ENCODE measurements at regions not wholly inside any gene's neighbourhood (a gene's known extent, or its start where the extent isn't known, plus 50 kb on each side); places are given as distances from the start of the nearest gene placed in this dataset.

GRCh38 chr2:12618576-12618975, 98.2 kb upstream of the TRIB2 start:
- TF ChIP-seq, protein P1, sequence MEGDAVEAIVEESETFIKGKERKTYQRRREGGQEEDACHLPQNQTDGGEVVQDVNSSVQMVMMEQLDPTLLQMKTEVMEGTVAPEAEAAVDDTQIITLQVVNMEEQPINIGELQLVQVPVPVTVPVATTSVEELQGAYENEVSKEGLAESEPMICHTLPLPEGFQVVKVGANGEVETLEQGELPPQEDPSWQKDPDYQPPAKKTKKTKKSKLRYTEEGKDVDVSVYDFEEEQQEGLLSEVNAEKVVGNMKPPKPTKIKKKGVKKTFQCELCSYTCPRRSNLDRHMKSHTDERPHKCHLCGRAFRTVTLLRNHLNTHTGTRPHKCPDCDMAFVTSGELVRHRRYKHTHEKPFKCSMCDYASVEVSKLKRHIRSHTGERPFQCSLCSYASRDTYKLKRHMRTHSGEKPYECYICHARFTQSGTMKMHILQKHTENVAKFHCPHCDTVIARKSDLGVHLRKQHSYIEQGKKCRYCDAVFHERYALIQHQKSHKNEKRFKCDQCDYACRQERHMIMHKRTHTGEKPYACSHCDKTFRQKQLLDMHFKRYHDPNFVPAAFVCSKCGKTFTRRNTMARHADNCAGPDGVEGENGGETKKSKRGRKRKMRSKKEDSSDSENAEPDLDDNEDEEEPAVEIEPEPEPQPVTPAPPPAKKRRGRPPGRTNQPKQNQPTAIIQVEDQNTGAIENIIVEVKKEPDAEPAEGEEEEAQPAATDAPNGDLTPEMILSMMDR (IDR thresholded peaks at IDR 0.05; ENCODE audit: poor library complexity, severe bottlenecking): no peak
- ATAC-seq (ENCODE audit: low read depth): no peak
- no peaks in the 10 kb centered on the region for H3K4me1 ChIP-seq (ENCODE audit: insufficient read depth, poor library complexity, severe bottlenecking)
- no peak overlapping the region for H3K27ac ChIP-seq (ENCODE audit: poor library complexity, severe bottlenecking)
- no peaks in the 10 kb centered on the region for H3K9me3 ChIP-seq (ENCODE audit: severe bottlenecking)
- no peaks in the 10 kb centered on the region for H3K27me3 ChIP-seq (ENCODE audit: insufficient read depth, poor library complexity, severe bottlenecking)
- H3K36me3 ChIP-seq (ENCODE audit: low read depth): no peaks in the 10 kb centered on the region
- DNase-seq (ENCODE audit: low spot score): no peak
- no peak overlapping the region for H3K4me3 ChIP-seq (ENCODE audit: severe bottlenecking)

DNA sequence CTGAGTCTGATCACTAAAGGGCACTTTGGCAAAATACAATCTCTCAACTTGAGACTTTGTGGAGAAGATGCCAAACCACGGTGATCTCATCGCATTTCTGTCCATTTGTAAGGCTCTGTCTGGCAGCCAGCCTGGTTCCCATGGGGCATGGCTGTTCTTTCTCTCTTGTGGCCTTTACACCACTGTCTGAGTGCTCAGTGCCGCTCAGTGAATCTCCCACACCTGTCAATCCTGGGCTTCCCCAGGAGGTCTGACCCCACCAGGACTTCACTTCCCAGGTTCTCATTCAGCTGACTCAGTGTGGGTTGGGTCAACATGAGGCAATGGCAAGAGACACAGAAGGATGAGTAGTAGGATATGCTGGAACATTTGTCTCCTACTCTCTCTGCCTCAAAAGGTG, 96.8 kb upstream of the TRIB2 start:
- no peak overlapping the region for H3K4me3 ChIP-seq (ENCODE audit: severe bottlenecking)
- TF ChIP-seq, protein P1 (IDR thresholded peaks at IDR 0.05; ENCODE audit: poor library complexity, severe bottlenecking): no peak
- DNase-seq (ENCODE audit: low spot score) (no peak), ATAC-seq (ENCODE audit: low read depth) (peak; percentile 74)
- no peaks in the 10 kb centered on the region for H3K36me3 ChIP-seq (ENCODE audit: low read depth)
- no peaks in the 10 kb centered on the region for H3K9me3 ChIP-seq (ENCODE audit: severe bottlenecking)
- no peaks in the 10 kb centered on the region for H3K27me3 ChIP-seq (ENCODE audit: insufficient read depth, poor library complexity, severe bottlenecking)
- no peak overlapping the region for H3K27ac ChIP-seq (ENCODE audit: poor library complexity, severe bottlenecking)
- H3K4me1 ChIP-seq (ENCODE audit: insufficient read depth, poor library complexity, severe bottlenecking): no peaks in the 10 kb centered on the region

DNA sequence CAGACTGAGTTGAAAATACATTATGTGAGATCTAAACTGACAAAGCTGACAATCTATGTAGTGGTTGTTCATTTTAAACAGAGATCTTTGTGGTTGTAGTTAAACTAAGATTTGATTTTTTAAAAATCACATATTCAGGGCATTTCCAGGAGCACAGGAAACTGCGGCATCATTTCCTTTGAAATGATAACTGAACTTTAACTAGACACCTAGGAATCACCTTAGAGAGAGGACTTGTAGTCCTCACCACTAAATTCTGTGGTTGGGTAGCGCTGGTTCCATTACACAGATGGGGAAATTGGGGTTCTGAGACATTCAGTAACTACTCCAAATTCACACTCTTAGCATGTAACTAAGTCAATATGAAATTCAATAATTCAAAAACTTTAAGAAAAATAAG, 96.0 kb upstream of the TRIB2 start:
- H3K27me3 ChIP-seq (ENCODE audit: insufficient read depth, poor library complexity, severe bottlenecking): no peaks in the 10 kb centered on the region
- ATAC-seq (ENCODE audit: low read depth) (no peak), DNase-seq (ENCODE audit: low spot score) (no peak)
- no peaks in the 10 kb centered on the region for H3K9me3 ChIP-seq (ENCODE audit: severe bottlenecking)
- H3K27ac ChIP-seq (ENCODE audit: poor library complexity, severe bottlenecking): no peak overlapping the region
- no peak overlapping the region for H3K4me3 ChIP-seq (ENCODE audit: severe bottlenecking)
- no peaks in the 10 kb centered on the region for H3K36me3 ChIP-seq (ENCODE audit: low read depth)
- H3K4me1 ChIP-seq (ENCODE audit: insufficient read depth, poor library complexity, severe bottlenecking): no peaks in the 10 kb centered on the region
- TF ChIP-seq, protein P1 (IDR thresholded peaks at IDR 0.05; ENCODE audit: poor library complexity, severe bottlenecking): no peak

- DNase-seq (ENCODE audit: low spot score): no peak
- Histone ChIP-seq H3K4me1 (ENCODE audit: insufficient read depth, poor library complexity, severe bottlenecking) (no peaks in the 10 kb centered on the region), H3K27ac (ENCODE audit: poor library complexity, severe bottlenecking) (no peak overlapping the region), H3K36me3 (ENCODE audit: low read depth) (no peaks in the 10 kb centered on the region), H3K27me3 (ENCODE audit: insufficient read depth, poor library complexity, severe bottlenecking) (no peaks in the 10 kb centered on the region), H3K9me3 (ENCODE audit: severe bottlenecking) (no peaks in the 10 kb centered on the region), H3K4me3 (ENCODE audit: severe bottlenecking) (no peak overlapping the region)
- no peak for ATAC-seq (ENCODE audit: low read depth)
- TF ChIP-seq, protein P1 (IDR thresholded peaks at IDR 0.05; ENCODE audit: poor library complexity, severe bottlenecking): no peak
Measured at GRCh38 chr2:12623051-12623450, 93.7 kb upstream of the TRIB2 start.

DNA sequence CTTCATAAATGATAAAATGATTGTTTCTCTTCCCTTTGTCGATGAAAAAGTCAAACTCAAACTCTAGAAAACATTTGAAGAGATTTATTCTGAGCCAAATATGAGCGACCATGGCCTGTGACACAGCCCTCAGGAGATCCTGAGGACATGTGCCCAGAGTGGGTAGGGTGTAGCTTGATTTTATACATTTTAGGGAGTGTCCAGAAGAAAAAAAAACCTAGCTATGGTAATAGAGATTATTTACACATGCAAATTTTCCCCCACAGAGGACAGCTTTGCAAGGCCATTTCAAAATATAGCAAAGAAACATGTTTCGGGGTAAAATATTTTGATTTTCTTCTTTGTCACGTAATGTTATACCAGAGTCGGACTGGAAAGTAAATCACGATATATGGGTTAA, 92.4 kb upstream of the TRIB2 start:
- ATAC-seq (ENCODE audit: low read depth): no peak
- no peak for DNase-seq (ENCODE audit: low spot score)
- Histone ChIP-seq H3K4me1 (ENCODE audit: insufficient read depth, poor library complexity, severe bottlenecking) (no peaks in the 10 kb centered on the region), H3K4me3 (ENCODE audit: severe bottlenecking) (no peak overlapping the region), H3K27ac (ENCODE audit: poor library complexity, severe bottlenecking) (no peak overlapping the region), H3K27me3 (ENCODE audit: insufficient read depth, poor library complexity, severe bottlenecking) (no peaks in the 10 kb centered on the region), H3K9me3 (ENCODE audit: severe bottlenecking) (no peaks in the 10 kb centered on the region), H3K36me3 (ENCODE audit: low read depth) (no peaks in the 10 kb centered on the region)
- TF ChIP-seq, protein P1 (IDR thresholded peaks at IDR 0.05; ENCODE audit: poor library complexity, severe bottlenecking): no peak
